ENCODE measurements at regions not wholly inside any gene's neighbourhood (a gene's known extent, or its start where the extent isn't known, plus 50 kb on each side); places are given as distances from the start of the nearest gene placed in this dataset.

DNA sequence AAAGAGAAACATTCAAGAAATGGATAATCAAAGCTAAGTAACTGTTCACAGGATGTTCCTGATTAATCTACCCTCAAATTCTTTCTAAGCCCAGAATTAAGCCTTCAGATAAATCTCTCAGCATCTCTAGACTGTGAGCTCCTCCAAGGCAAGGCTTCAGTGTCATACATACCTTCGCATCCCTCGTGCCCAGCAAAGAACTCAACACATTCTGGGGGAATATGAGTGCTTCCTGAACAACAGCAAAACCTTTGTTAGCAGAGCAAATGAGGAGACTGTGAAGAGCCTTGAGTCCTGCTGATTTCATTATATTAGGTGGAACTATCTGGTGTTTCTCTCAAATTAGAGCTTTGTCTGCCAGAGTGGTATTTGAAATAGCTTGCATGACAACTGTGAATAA lies 401.8 kb upstream of the TMPO start:
- TF ChIP-seq, protein P1, sequence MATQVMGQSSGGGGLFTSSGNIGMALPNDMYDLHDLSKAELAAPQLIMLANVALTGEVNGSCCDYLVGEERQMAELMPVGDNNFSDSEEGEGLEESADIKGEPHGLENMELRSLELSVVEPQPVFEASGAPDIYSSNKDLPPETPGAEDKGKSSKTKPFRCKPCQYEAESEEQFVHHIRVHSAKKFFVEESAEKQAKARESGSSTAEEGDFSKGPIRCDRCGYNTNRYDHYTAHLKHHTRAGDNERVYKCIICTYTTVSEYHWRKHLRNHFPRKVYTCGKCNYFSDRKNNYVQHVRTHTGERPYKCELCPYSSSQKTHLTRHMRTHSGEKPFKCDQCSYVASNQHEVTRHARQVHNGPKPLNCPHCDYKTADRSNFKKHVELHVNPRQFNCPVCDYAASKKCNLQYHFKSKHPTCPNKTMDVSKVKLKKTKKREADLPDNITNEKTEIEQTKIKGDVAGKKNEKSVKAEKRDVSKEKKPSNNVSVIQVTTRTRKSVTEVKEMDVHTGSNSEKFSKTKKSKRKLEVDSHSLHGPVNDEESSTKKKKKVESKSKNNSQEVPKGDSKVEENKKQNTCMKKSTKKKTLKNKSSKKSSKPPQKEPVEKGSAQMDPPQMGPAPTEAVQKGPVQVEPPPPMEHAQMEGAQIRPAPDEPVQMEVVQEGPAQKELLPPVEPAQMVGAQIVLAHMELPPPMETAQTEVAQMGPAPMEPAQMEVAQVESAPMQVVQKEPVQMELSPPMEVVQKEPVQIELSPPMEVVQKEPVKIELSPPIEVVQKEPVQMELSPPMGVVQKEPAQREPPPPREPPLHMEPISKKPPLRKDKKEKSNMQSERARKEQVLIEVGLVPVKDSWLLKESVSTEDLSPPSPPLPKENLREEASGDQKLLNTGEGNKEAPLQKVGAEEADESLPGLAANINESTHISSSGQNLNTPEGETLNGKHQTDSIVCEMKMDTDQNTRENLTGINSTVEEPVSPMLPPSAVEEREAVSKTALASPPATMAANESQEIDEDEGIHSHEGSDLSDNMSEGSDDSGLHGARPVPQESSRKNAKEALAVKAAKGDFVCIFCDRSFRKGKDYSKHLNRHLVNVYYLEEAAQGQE (IDR thresholded peaks at IDR 0.05; ENCODE audit: insufficient replicate concordance, low read depth) = no peak
- Histone ChIP-seq H3K4me3 (replicated peaks; ENCODE audit: insufficient read depth, low read length) (no peak overlapping the region), H3K27me3 (ENCODE audit: insufficient read depth, poor library complexity, severe bottlenecking) (no peaks in the 10 kb centered on the region), H3K27ac (replicated peaks) (no peak overlapping the region)
- DNase-seq (ENCODE audit: low read depth in 1 of 2, low spot score in 1 of 2) = no peak

DNA sequence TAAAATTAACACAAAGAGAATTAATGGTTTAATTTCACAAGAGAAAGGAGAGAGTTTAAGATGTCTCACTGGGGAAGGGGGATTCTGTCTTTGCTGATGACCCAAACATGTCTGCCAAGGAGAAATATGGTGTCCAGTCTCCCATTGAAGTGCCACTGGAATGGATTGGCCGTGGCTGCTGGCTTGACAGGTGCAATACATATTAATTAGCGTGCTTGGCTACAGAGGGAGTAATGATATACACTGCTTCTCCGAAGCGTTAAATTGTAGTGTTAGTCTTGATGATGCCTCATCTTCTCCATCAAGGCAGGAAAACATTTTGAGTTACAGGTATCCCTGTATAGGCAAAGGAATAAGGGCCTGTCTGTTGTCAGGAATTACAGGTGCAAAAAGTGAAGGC lies 393.4 kb upstream of the TMPO start:
- peaks cover 8% of the 10 kb centered on the region for H3K27me3 ChIP-seq (ENCODE audit: insufficient read depth, poor library complexity, severe bottlenecking)
- H3K4me3 ChIP-seq (replicated peaks; ENCODE audit: insufficient read depth, low read length) = no peak overlapping the region
- DNase-seq (ENCODE audit: low read depth in 1 of 2, low spot score in 1 of 2) = no peak
- TF ChIP-seq, protein P2, sequence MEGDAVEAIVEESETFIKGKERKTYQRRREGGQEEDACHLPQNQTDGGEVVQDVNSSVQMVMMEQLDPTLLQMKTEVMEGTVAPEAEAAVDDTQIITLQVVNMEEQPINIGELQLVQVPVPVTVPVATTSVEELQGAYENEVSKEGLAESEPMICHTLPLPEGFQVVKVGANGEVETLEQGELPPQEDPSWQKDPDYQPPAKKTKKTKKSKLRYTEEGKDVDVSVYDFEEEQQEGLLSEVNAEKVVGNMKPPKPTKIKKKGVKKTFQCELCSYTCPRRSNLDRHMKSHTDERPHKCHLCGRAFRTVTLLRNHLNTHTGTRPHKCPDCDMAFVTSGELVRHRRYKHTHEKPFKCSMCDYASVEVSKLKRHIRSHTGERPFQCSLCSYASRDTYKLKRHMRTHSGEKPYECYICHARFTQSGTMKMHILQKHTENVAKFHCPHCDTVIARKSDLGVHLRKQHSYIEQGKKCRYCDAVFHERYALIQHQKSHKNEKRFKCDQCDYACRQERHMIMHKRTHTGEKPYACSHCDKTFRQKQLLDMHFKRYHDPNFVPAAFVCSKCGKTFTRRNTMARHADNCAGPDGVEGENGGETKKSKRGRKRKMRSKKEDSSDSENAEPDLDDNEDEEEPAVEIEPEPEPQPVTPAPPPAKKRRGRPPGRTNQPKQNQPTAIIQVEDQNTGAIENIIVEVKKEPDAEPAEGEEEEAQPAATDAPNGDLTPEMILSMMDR (IDR thresholded peaks at IDR 0.05; ENCODE audit: insufficient read depth, low read length) = no peak
- TF ChIP-seq SPI1 (IDR thresholded peaks at IDR 0.05; ENCODE audit: borderline replicate concordance, low read depth) = no peak
- TF ChIP-seq, protein P1 (IDR thresholded peaks at IDR 0.05; ENCODE audit: insufficient replicate concordance, low read depth) = no peak
- no peak overlapping the region for H3K27ac ChIP-seq (replicated peaks)

DNA sequence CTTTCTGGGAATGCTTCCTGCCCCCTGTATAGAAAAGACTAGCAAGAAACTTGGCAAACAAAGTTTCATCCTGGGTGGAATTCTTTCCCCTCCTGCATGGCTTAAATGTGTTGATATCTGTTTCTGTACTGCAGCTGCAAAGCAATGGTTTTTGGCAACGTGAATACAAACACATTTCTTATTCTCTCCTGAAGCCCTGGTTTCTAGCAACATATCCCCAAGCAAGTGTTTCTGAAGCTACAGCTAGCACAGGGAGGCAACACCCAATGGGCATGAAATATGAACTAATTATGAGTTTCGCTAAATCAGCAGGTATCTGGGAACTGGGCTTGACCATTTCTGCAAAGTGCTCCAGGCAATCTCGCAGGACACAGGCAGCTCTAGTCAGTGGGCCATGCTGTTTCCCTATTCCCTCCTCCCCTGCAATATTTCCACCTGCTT lies 392.3 kb upstream of the TMPO start:
- Histone ChIP-seq H3K27me3 (ENCODE audit: insufficient read depth, poor library complexity, severe bottlenecking) (peaks cover 13% of the 10 kb centered on the region), H3K4me3 (replicated peaks; ENCODE audit: insufficient read depth, low read length) (no peak overlapping the region), H3K27ac (replicated peaks) (no peak overlapping the region)
- TF ChIP-seq POLR2AphosphoS5 (IDR thresholded peaks at IDR 0.05; ENCODE audit: low read depth) (no peak), SPI1 (IDR thresholded peaks at IDR 0.05; ENCODE audit: borderline replicate concordance, low read depth) (no peak), GABPA (IDR thresholded peaks at IDR 0.05; ENCODE audit: low read depth) (no peak)
- TF ChIP-seq, protein P1 (IDR thresholded peaks at IDR 0.05; ENCODE audit: insufficient replicate concordance, low read depth) = no peak
- TF ChIP-seq, protein P2 (IDR thresholded peaks at IDR 0.05; ENCODE audit: insufficient read depth, low read length) = no peak
- DNase-seq (ENCODE audit: low read depth in 1 of 2, low spot score in 1 of 2) = no peak

All from HL-60 (cell line).